ENCODE measurements at regions not wholly inside any gene's neighbourhood (a gene's known extent, or its start where the extent isn't known, plus 50 kb on each side); places are given as distances from the start of the nearest gene placed in this dataset.

- TF ChIP-seq, protein P1, sequence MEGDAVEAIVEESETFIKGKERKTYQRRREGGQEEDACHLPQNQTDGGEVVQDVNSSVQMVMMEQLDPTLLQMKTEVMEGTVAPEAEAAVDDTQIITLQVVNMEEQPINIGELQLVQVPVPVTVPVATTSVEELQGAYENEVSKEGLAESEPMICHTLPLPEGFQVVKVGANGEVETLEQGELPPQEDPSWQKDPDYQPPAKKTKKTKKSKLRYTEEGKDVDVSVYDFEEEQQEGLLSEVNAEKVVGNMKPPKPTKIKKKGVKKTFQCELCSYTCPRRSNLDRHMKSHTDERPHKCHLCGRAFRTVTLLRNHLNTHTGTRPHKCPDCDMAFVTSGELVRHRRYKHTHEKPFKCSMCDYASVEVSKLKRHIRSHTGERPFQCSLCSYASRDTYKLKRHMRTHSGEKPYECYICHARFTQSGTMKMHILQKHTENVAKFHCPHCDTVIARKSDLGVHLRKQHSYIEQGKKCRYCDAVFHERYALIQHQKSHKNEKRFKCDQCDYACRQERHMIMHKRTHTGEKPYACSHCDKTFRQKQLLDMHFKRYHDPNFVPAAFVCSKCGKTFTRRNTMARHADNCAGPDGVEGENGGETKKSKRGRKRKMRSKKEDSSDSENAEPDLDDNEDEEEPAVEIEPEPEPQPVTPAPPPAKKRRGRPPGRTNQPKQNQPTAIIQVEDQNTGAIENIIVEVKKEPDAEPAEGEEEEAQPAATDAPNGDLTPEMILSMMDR (IDR thresholded peaks at IDR 0.05; ENCODE audit: low read depth, low read length, missing input control): no peak
- no peak for TF ChIP-seq RAD21 (IDR thresholded peaks at IDR 0.05)
- no peak for TF ChIP-seq ATF3 (IDR thresholded peaks at IDR 0.05)
- no peak for TF ChIP-seq GABPA (IDR thresholded peaks at IDR 0.05 in 1 of 2, conservative IDR thresholded peaks at IDR 0.05 in 1 of 2)
- TF ChIP-seq EGR1 (IDR thresholded peaks at IDR 0.05; ENCODE audit: low read depth in 2 of 2): no peak
Measured at GRCh38 chr13:68257111-68257842, 1027.1 kb upstream of the PCDH9 start.
